Activated CD4-positive, alpha-beta T cell treated with anti-CD3 and anti-CD28 coated beads, Interleukin-2, amount 10 ng/mL, durations not matched to agents 7 days and 5 days (primary cell): ENCODE measurements at regions not wholly inside any gene's neighbourhood (a gene's known extent, or its start where the extent isn't known, plus 50 kb on each side); places are given as distances from the start of the nearest gene placed in this dataset.
"Not testable (repeated sequence)": the region's sequence is repeated elsewhere in the genome, so short reads cannot be mapped to it uniquely, and the experiment has no call there.

ENCODE experiments used
- CTCF ChIA-PET: fragments of 350-600 bp; sonication (Branson Sonifier 250); formaldehyde crosslinking; loops from one replicate; lab custom pipeline; 2021; ENCODE audit warnings: antibody characterized with exemption; lab: Charles Lee
- POLR2A ChIA-PET: fragments of 350-600 bp; sonication (Branson Sonifier 250); formaldehyde crosslinking; loops from one replicate; lab custom pipeline; 2021; ENCODE audit warnings: antibody characterized with exemption; lab: Charles Lee
- DNase-seq: peaks from one replicate; pipeline ENCODE4 v3.0.0-alpha.2; 2020
- H3K27ac Mint-ChIP-seq: one replicate; pipeline ENCODE4 v1.8.0; 2021; ENCODE audit warnings: mild to moderate bottlenecking, moderate library complexity, mixed read lengths
- H3K27me3 Mint-ChIP-seq: one replicate; pipeline ENCODE4 v1.8.0; 2021; ENCODE audit warnings: mixed read lengths
- H3K36me3 Mint-ChIP-seq: one replicate; pipeline ENCODE4 v1.8.0; 2021; ENCODE audit warnings: low read depth, mixed read lengths
- H3K4me1 Mint-ChIP-seq: one replicate; pipeline ENCODE4 v1.8.0; 2021; ENCODE audit warnings: mixed read lengths
- H3K4me3 Mint-ChIP-seq: one replicate; pipeline ENCODE4 v1.8.0; 2021; ENCODE audit warnings: mild to moderate bottlenecking, moderate library complexity, mixed read lengths
- H3K9me3 Mint-ChIP-seq: one replicate; pipeline ENCODE4 v1.8.0; 2021; ENCODE audit warnings: mixed read lengths

GRCh38 chr13:79183231-79183630, 222.8 kb downstream of the RBM26 start:
- Mint-ChIP-seq H3K27me3 (peaks cover 37% of the 10 kb centered on the region), H3K4me3 (no peak overlapping the region), H3K27ac (no peak overlapping the region), H3K4me1 (no peaks in the 10 kb centered on the region), H3K9me3 (no peaks in the 10 kb centered on the region), H3K36me3 (no peaks in the 10 kb centered on the region)
- POLR2A ChIA-PET, result no interaction called here
- CTCF ChIA-PET, result interaction anchor here (1.5 kb wide), 1 partner anchor 9 kb away, joined by 8 read pairs; no protein-coding TSS in a partner anchor
- no peak for DNase-seq

- H3K9me3 Mint-ChIP-seq, H3K4me1 Mint-ChIP-seq, POLR2A ChIA-PET, H3K27ac Mint-ChIP-seq, H3K36me3 Mint-ChIP-seq, DNase-seq, CTCF ChIA-PET, H3K4me3 Mint-ChIP-seq: not testable (repeated sequence)
- peaks cover 42% of the 10 kb centered on the region for H3K27me3 Mint-ChIP-seq
Measured at GRCh38 chr13:79173691-79174090, 232.4 kb downstream of the RBM26 start.

GRCh38 chr13:79172924-79173323, 233.1 kb downstream of the RBM26 start:
- H3K36me3 Mint-ChIP-seq, H3K27ac Mint-ChIP-seq, DNase-seq, H3K4me1 Mint-ChIP-seq, POLR2A ChIA-PET, H3K9me3 Mint-ChIP-seq, H3K4me3 Mint-ChIP-seq: not testable (repeated sequence)
- CTCF ChIA-PET, result interaction anchor here (1.0 kb wide), 1 partner anchor 16 kb away, joined by 4 read pairs; no protein-coding TSS in a partner anchor
- peaks cover 44% of the 10 kb centered on the region for H3K27me3 Mint-ChIP-seq

GRCh38 chr13:79171141-79172061, 234.7 kb downstream of the RBM26 start:
- Mint-ChIP-seq H3K36me3 (no peaks in the 10 kb centered on the region), H3K4me1 (no peaks in the 10 kb centered on the region), H3K9me3 (no peaks in the 10 kb centered on the region), H3K27ac (no peak overlapping the region), H3K4me3 (no peak overlapping the region), H3K27me3 (peaks cover 44% of the 10 kb centered on the region)
- DNase-seq, result no peak
- CTCF ChIA-PET, result no interaction called here
- POLR2A ChIA-PET, result no interaction called here

GRCh38 chr13:79160818-79161217, 245.2 kb downstream of the RBM26 start:
- Mint-ChIP-seq H3K4me1 (no peaks in the 10 kb centered on the region), H3K9me3 (no peaks in the 10 kb centered on the region), H3K4me3 (no peak overlapping the region), H3K27ac (no peak overlapping the region), H3K27me3 (peaks cover 9% of the 10 kb centered on the region), H3K36me3 (no peaks in the 10 kb centered on the region)
- ChIA-PET POLR2A (no interaction called here), CTCF (no interaction called here)
- DNase-seq, result no peak

- no peak overlapping the region for H3K4me3 Mint-ChIP-seq
- peaks cover 13% of the 10 kb centered on the region for H3K27me3 Mint-ChIP-seq
- H3K4me1 Mint-ChIP-seq, result no peaks in the 10 kb centered on the region
- POLR2A ChIA-PET, result no interaction called here
- no peaks in the 10 kb centered on the region for H3K36me3 Mint-ChIP-seq
- no peak overlapping the region for H3K27ac Mint-ChIP-seq
- CTCF ChIA-PET, result no interaction called here
- no peak for DNase-seq
- no peaks in the 10 kb centered on the region for H3K9me3 Mint-ChIP-seq
Measured at GRCh38 chr13:79155883-79156282, 250.2 kb downstream of the RBM26 start.

DNA sequence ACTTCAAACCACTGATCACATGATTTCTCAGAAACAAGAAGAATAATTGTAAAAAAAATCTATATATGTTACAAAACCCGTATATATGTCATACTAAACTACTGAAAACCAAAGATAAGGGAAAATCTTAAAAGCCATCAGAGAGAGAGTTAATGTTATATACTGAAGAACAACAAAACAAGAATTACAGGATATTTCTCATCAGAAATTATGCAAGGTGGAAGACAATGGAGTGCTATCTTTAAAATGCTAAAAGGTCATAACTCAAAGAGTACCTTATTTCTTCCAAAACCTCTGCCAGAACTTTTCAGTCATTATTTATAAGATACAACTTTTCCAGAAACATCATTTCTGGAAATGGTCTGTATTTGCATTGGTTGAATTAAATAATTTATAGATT, 256.8 kb downstream of the RBM26 start:
- POLR2A ChIA-PET, result no interaction called here
- H3K27ac Mint-ChIP-seq, result no peak overlapping the region
- no peaks in the 10 kb centered on the region for H3K9me3 Mint-ChIP-seq
- peaks cover 3% of the 10 kb centered on the region for H3K27me3 Mint-ChIP-seq
- DNase-seq, result no peak
- H3K36me3 Mint-ChIP-seq, result no peaks in the 10 kb centered on the region
- H3K4me3 Mint-ChIP-seq, result no peak overlapping the region
- CTCF ChIA-PET, result interaction anchor here (0.7 to 0.9 kb wide), 2 partner anchors 9 to 15 kb away, joined by 3 to 4 read pairs; no protein-coding TSS in a partner anchor
- no peaks in the 10 kb centered on the region for H3K4me1 Mint-ChIP-seq

DNA sequence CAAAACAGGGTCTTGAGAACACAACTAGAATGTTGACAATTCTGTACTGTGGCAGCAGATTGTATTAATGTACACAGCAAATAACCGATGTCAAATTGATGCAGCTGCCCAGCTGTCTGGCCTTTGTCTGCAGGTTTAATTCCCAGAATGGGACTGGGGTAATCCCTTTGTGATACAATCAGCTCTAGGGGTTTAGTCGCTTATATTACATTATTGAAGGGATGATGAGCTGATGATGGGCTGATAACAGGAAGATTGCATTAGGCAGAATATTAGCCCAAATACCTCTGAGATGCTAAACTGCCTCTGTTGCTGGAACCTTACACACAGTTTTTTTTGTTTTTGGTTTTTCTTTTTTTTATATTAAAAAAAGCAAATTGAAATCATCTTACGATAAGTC, 265.0 kb downstream of the RBM26 start:
- no peak overlapping the region for H3K4me3 Mint-ChIP-seq
- CTCF ChIA-PET, result no interaction called here
- no peak overlapping the region for H3K27ac Mint-ChIP-seq
- H3K4me1 Mint-ChIP-seq, result no peaks in the 10 kb centered on the region
- no peaks in the 10 kb centered on the region for H3K9me3 Mint-ChIP-seq
- POLR2A ChIA-PET, result no interaction called here
- no peaks in the 10 kb centered on the region for H3K27me3 Mint-ChIP-seq
- no peak for DNase-seq
- H3K36me3 Mint-ChIP-seq, result no peaks in the 10 kb centered on the region

DNA sequence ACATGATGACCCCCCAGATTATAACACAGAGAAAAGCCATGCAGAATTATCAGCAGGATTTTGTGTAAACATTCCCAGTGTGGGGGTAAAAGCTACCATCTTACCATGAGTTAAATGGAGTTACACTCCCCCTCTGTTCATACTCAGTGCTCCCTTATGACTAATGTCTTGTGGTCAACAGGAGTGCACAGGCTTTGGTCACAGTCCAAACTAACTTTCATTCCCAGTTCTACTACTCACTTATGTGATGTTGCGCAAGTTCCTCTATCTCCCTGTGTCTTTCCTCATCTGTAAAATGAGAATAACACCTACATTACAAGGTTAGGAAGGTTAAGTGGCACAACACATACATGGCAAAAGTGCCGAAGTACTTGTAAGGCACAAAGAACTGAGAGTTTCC, 277.9 kb downstream of the RBM26 start:
- Mint-ChIP-seq H3K27ac (no peak overlapping the region), H3K9me3 (no peaks in the 10 kb centered on the region), H3K4me1 (no peaks in the 10 kb centered on the region), H3K36me3 (no peaks in the 10 kb centered on the region), H3K4me3 (no peak overlapping the region), H3K27me3 (peaks cover 9% of the 10 kb centered on the region)
- no peak for DNase-seq
- CTCF ChIA-PET, result no interaction called here
- POLR2A ChIA-PET, result no interaction called here

- Mint-ChIP-seq H3K36me3 (no peaks in the 10 kb centered on the region), H3K4me3 (no peak overlapping the region), H3K4me1 (no peaks in the 10 kb centered on the region), H3K27me3 (peaks cover 7% of the 10 kb centered on the region), H3K9me3 (no peaks in the 10 kb centered on the region), H3K27ac (no peak overlapping the region)
- DNase-seq, result no peak
- ChIA-PET CTCF (interaction anchor here (1.2 kb wide), 1 partner anchor 11 kb away, joined by 3 read pairs; no protein-coding TSS in a partner anchor), POLR2A (no interaction called here)
Measured at GRCh38 chr13:79126706-79127105, 279.3 kb downstream of the RBM26 start.

DNA sequence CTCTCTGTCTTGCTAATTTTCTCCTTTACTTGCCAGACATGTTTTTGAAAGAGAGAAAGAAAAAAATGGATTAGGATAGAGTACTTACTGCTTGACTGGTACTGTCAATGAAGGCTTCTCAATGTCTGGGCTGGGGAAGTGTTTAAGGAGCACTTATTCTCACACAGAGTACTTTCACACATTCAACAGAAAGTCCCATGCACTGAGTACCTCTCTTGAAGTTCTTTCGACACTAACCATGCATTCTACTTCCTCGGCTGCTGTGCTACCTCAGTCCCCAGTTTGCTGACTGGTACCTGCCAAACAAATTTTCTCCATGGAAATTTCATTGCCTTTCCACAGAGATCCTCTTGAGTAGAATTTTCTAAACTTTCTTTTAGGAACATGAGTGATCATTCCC, 281.9 kb downstream of the RBM26 start:
- H3K4me3 Mint-ChIP-seq, result no peak overlapping the region
- H3K4me1 Mint-ChIP-seq, result no peaks in the 10 kb centered on the region
- H3K36me3 Mint-ChIP-seq, result no peaks in the 10 kb centered on the region
- H3K27me3 Mint-ChIP-seq, result peaks cover 7% of the 10 kb centered on the region
- no peak overlapping the region for H3K27ac Mint-ChIP-seq
- ChIA-PET CTCF (no interaction called here), POLR2A (no interaction called here)
- H3K9me3 Mint-ChIP-seq, result no peaks in the 10 kb centered on the region
- DNase-seq, result no peak

DNA sequence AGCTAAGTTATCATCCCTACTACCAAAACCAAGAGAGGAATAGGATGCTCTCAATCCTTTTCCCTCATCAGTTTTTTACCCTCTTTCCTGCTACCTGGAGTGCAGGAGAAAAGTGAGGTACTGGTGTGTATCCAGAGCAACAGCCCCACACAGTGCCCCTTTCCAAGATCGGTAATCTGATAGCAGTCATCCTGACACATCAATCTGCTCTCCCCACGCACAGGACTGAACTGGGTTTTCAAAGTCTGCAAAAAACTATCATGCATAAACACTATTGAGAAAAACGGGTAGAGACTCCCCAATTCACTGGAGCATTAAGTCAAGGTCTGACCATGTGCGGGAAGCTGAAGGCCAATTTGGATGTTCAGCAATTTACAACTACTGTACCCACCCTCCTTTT, 284.8 kb downstream of the RBM26 start:
- Mint-ChIP-seq H3K4me1 (no peaks in the 10 kb centered on the region), H3K4me3 (no peak overlapping the region), H3K27me3 (no peaks in the 10 kb centered on the region), H3K9me3 (no peaks in the 10 kb centered on the region), H3K36me3 (no peaks in the 10 kb centered on the region), H3K27ac (no peak overlapping the region)
- POLR2A ChIA-PET, result no interaction called here
- DNase-seq, result no peak
- CTCF ChIA-PET, result no interaction called here

GRCh38 chr13:79119578-79120107, 286.4 kb downstream of the RBM26 start:
- CTCF ChIA-PET, result interaction anchor here (0.9 to 1.4 kb wide), 2 partner anchors 10 to 12 kb away, joined by 3 read pairs; no protein-coding TSS in a partner anchor
- no peak overlapping the region for H3K4me3 Mint-ChIP-seq

More at GRCh38 chr13:79119578-79120107, 286.4 kb downstream of the RBM26 start:
- no peak overlapping the region for H3K27ac Mint-ChIP-seq
- no peaks in the 10 kb centered on the region for H3K27me3 Mint-ChIP-seq
- H3K9me3 Mint-ChIP-seq, result no peaks in the 10 kb centered on the region
- no peak for DNase-seq
- POLR2A ChIA-PET, result no interaction called here
- no peaks in the 10 kb centered on the region for H3K36me3 Mint-ChIP-seq
- H3K4me1 Mint-ChIP-seq, result no peaks in the 10 kb centered on the region
